ENCODE measurements at regions not wholly inside any gene's neighbourhood (a gene's known extent, or its start where the extent isn't known, plus 50 kb on each side); places are given as distances from the start of the nearest gene placed in this dataset.

- DNase-seq: peak; percentile 3
These were observed 55.4 kb upstream of the SLC10A7 start for GRCh38 chr4:146577111-146577510.

GRCh38 chr4:146582864-146583263, 55.8 kb upstream of the POU4F2 start:
- DNase-seq: no peak

GRCh38 chr4:146585761-146586333, 52.8 kb upstream of the POU4F2 start:
- peak; percentile 38 for DNase-seq
